ENCODE measurements at regions not wholly inside any gene's neighbourhood (a gene's known extent, or its start where the extent isn't known, plus 50 kb on each side); places are given as distances from the start of the nearest gene placed in this dataset.

GRCh38 chr7:26551740-26552139 lies 260.1 kb downstream of the SNX10 start:
- H2AFZ ChIP-seq: no peak overlapping the region
- no peak for TF ChIP-seq CTCF (IDR thresholded peaks at IDR 0.05)
- no peak overlapping the region for H3K27ac ChIP-seq
- H3K36me3 ChIP-seq (ENCODE audit: control insufficient read depth, insufficient read depth, low read length): no peaks in the 10 kb centered on the region
- no peak overlapping the region for H3K9ac ChIP-seq
- H3K27me3 ChIP-seq (ENCODE audit: control insufficient read depth, insufficient read depth, low read length): no peaks in the 10 kb centered on the region
- no peak overlapping the region for H3K4me2 ChIP-seq (ENCODE audit: low read length)
- no peaks in the 10 kb centered on the region for H3K4me1 ChIP-seq
- no peaks in the 10 kb centered on the region for H3K9me3 ChIP-seq (ENCODE audit: control insufficient read depth, low read length)
- H3K79me2 ChIP-seq: no peaks in the 10 kb centered on the region
- no peak overlapping the region for H3K4me3 ChIP-seq (ENCODE audit: low read depth, low read length)

- H2AFZ ChIP-seq: no peak overlapping the region
- no peaks in the 10 kb centered on the region for H3K9me3 ChIP-seq (ENCODE audit: control insufficient read depth, low read length)
- no peaks in the 10 kb centered on the region for H3K27me3 ChIP-seq (ENCODE audit: control insufficient read depth, insufficient read depth, low read length)
- no peak overlapping the region for H3K4me2 ChIP-seq (ENCODE audit: low read length)
- no peak for TF ChIP-seq CTCF (IDR thresholded peaks at IDR 0.05)
- H3K4me3 ChIP-seq (ENCODE audit: low read depth, low read length): no peak overlapping the region
- H3K4me1 ChIP-seq: no peaks in the 10 kb centered on the region
- H3K36me3 ChIP-seq (ENCODE audit: control insufficient read depth, insufficient read depth, low read length): no peaks in the 10 kb centered on the region
- H3K9ac ChIP-seq: no peak overlapping the region
- no peak overlapping the region for H3K27ac ChIP-seq
- no peaks in the 10 kb centered on the region for H3K79me2 ChIP-seq
Observed at GRCh38 chr7:26553128-26553527, 261.5 kb downstream of the SNX10 start.

- no peaks in the 10 kb centered on the region for H3K79me2 ChIP-seq
- no peaks in the 10 kb centered on the region for H3K4me1 ChIP-seq
- no peak overlapping the region for H3K4me2 ChIP-seq (ENCODE audit: low read length)
- H3K27me3 ChIP-seq (ENCODE audit: control insufficient read depth, insufficient read depth, low read length): no peaks in the 10 kb centered on the region
- no peak overlapping the region for H3K4me3 ChIP-seq (ENCODE audit: low read depth, low read length)
- no peaks in the 10 kb centered on the region for H3K36me3 ChIP-seq (ENCODE audit: control insufficient read depth, insufficient read depth, low read length)
- no peak overlapping the region for H3K9ac ChIP-seq
- no peak for TF ChIP-seq CTCF (IDR thresholded peaks at IDR 0.05)
- no peak overlapping the region for H2AFZ ChIP-seq
- H3K27ac ChIP-seq: no peak overlapping the region
- no peaks in the 10 kb centered on the region for H3K9me3 ChIP-seq (ENCODE audit: control insufficient read depth, low read length)
Observed at GRCh38 chr7:26553582-26553981, 261.9 kb downstream of the SNX10 start.

- H3K36me3 ChIP-seq (ENCODE audit: control insufficient read depth, insufficient read depth, low read length): no peaks in the 10 kb centered on the region
- no peaks in the 10 kb centered on the region for H3K9me3 ChIP-seq (ENCODE audit: control insufficient read depth, low read length)
- H3K4me2 ChIP-seq (ENCODE audit: low read length): no peak overlapping the region
- H3K27me3 ChIP-seq (ENCODE audit: control insufficient read depth, insufficient read depth, low read length): no peaks in the 10 kb centered on the region
- H3K9ac ChIP-seq: no peak overlapping the region
- H3K27ac ChIP-seq: no peak overlapping the region
- no peaks in the 10 kb centered on the region for H3K79me2 ChIP-seq
- TF ChIP-seq CTCF (IDR thresholded peaks at IDR 0.05): no peak
- H3K4me3 ChIP-seq (ENCODE audit: low read depth, low read length): no peak overlapping the region
- no peak overlapping the region for H2AFZ ChIP-seq
- H3K4me1 ChIP-seq: no peaks in the 10 kb centered on the region
Observed at GRCh38 chr7:26554952-26555351, 263.3 kb downstream of the SNX10 start.

- no peaks in the 10 kb centered on the region for H3K27me3 ChIP-seq (ENCODE audit: control insufficient read depth, insufficient read depth, low read length)
- no peaks in the 10 kb centered on the region for H3K9me3 ChIP-seq (ENCODE audit: control insufficient read depth, low read length)
- H3K27ac ChIP-seq: no peak overlapping the region
- H3K4me2 ChIP-seq (ENCODE audit: low read length): no peak overlapping the region
- no peak overlapping the region for H2AFZ ChIP-seq
- H3K9ac ChIP-seq: no peak overlapping the region
- no peak overlapping the region for H3K4me3 ChIP-seq (ENCODE audit: low read depth, low read length)
- no peaks in the 10 kb centered on the region for H3K4me1 ChIP-seq
- no peaks in the 10 kb centered on the region for H3K79me2 ChIP-seq
- TF ChIP-seq CTCF (IDR thresholded peaks at IDR 0.05): no peak
- no peaks in the 10 kb centered on the region for H3K36me3 ChIP-seq (ENCODE audit: control insufficient read depth, insufficient read depth, low read length)
Observed at GRCh38 chr7:26556061-26556881, 264.6 kb downstream of the SNX10 start.

All from parathyroid adenoma (tissue), 2 donors.